ENCODE measurements at regions not wholly inside any gene's neighbourhood (a gene's known extent, or its start where the extent isn't known, plus 50 kb on each side); places are given as distances from the start of the nearest gene placed in this dataset.

DNA sequence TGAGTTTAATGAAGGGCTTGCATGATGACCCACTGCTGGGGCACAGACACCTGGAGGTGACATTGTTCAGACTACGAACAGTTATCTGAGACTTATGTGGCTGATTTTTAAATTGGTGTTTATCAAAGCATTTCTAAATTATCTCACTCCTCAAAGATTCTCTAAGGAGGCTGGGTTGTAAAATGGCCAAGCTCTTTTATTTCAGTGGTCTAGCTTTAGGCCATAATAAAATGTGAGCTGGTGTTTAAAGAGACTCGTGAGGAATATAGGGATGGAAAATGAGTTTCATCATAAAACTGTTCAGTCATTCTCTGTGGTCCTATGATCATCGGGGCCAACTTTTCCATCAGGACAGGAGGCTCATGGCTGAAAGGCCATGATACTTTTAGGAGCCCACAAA is 93.4 kb downstream of the SPP2 start:
- Mint-ChIP-seq H3K4me3 (no peak overlapping the region), H3K9me3 (no peaks in the 10 kb centered on the region), H3K27me3 (peaks cover 18 to 31% of the 10 kb centered on the region in 2 donors), H3K27ac (no peak overlapping the region), H3K36me3 (no peaks in the 10 kb centered on the region), H3K4me1 (peaks cover 5 to 9% of the 10 kb centered on the region in 2 donors)
- DNase-seq, result no peak
- no peak for ATAC-seq (replicated peaks)

- no peaks in the 10 kb centered on the region for H3K9me3 Mint-ChIP-seq
- ATAC-seq (replicated peaks) (no peak), DNase-seq (no peak)
- H3K27ac Mint-ChIP-seq, result no peak overlapping the region
- peaks cover 4 to 5% of the 10 kb centered on the region in 2 donors for H3K4me1 Mint-ChIP-seq
- no peaks in the 10 kb centered on the region for H3K36me3 Mint-ChIP-seq
- no peak overlapping the region for H3K4me3 Mint-ChIP-seq
- H3K27me3 Mint-ChIP-seq, result peaks cover 20 to 28% of the 10 kb centered on the region in 2 donors
Measured at GRCh38 chr2:234142530-234142929, 92.0 kb downstream of the SPP2 start.

- H3K36me3 Mint-ChIP-seq, result no peaks in the 10 kb centered on the region
- H3K9me3 Mint-ChIP-seq, result no peaks in the 10 kb centered on the region
- no peak overlapping the region for H3K4me3 Mint-ChIP-seq
- ATAC-seq (replicated peaks), result no peak
- H3K27me3 Mint-ChIP-seq, result peaks cover 25 to 28% of the 10 kb centered on the region in 2 donors
- no peak overlapping the region for H3K27ac Mint-ChIP-seq
- H3K4me1 Mint-ChIP-seq, result peaks cover 13 to 17% of the 10 kb centered on the region in 2 donors
- no peak for DNase-seq
Measured at GRCh38 chr2:234139755-234140154, 89.3 kb downstream of the SPP2 start.

GRCh38 chr2:234138836-234139235 is 88.3 kb downstream of the SPP2 start:
- Mint-ChIP-seq H3K27ac (no peak overlapping the region), H3K9me3 (no peaks in the 10 kb centered on the region), H3K4me1 (peaks cover 13 to 17% of the 10 kb centered on the region in 2 donors), H3K36me3 (no peaks in the 10 kb centered on the region), H3K27me3 (peaks cover 30 to 33% of the 10 kb centered on the region in 2 donors), H3K4me3 (no peak overlapping the region)
- DNase-seq (no peak), ATAC-seq (replicated peaks) (no peak)

GRCh38 chr2:234137400-234138014 is 87.0 kb downstream of the SPP2 start:
- Mint-ChIP-seq H3K27me3 (peaks cover 40 to 43% of the 10 kb centered on the region in 2 donors), H3K27ac (no peak overlapping the region), H3K4me3 (no peak overlapping the region), H3K36me3 (no peaks in the 10 kb centered on the region), H3K9me3 (no peaks in the 10 kb centered on the region), H3K4me1 (peaks cover 13 to 17% of the 10 kb centered on the region in 2 donors)
- no peak for ATAC-seq (replicated peaks)
- no peak for DNase-seq

GRCh38 chr2:234136461-234136860 is 86.0 kb downstream of the SPP2 start:
- Mint-ChIP-seq H3K36me3 (no peaks in the 10 kb centered on the region), H3K27me3 (peaks cover 47 to 52% of the 10 kb centered on the region in 2 donors), H3K4me1 (peaks cover 15 to 17% of the 10 kb centered on the region in 2 donors), H3K9me3 (no peaks in the 10 kb centered on the region), H3K4me3 (no peak overlapping the region), H3K27ac (no peak overlapping the region)
- ATAC-seq (replicated peaks) (peak; percentile 34 to 43), DNase-seq (no peak)

- peaks cover 15 to 17% of the 10 kb centered on the region in 2 donors for H3K4me1 Mint-ChIP-seq
- ATAC-seq (replicated peaks) (peak; percentile 86 to 87), DNase-seq (peak; percentile 25)
- H3K36me3 Mint-ChIP-seq, result no peaks in the 10 kb centered on the region
- no peak overlapping the region for H3K4me3 Mint-ChIP-seq
- H3K9me3 Mint-ChIP-seq, result no peaks in the 10 kb centered on the region
- no peak overlapping the region for H3K27ac Mint-ChIP-seq
- peaks cover 53 to 58% of the 10 kb centered on the region in 2 donors for H3K27me3 Mint-ChIP-seq
Measured at GRCh38 chr2:234135750-234136221, 85.3 kb downstream of the SPP2 start.

- Mint-ChIP-seq H3K4me3 (no peak overlapping the region), H3K27me3 (peaks cover 46 to 55% of the 10 kb centered on the region in 2 donors), H3K9me3 (no peaks in the 10 kb centered on the region), H3K27ac (no peak overlapping the region), H3K36me3 (no peaks in the 10 kb centered on the region), H3K4me1 (peaks cover 15 to 17% of the 10 kb centered on the region in 2 donors)
- DNase-seq (no peak), ATAC-seq (replicated peaks) (no peak)
Measured at GRCh38 chr2:234134496-234134895, 84.0 kb downstream of the SPP2 start.

DNA sequence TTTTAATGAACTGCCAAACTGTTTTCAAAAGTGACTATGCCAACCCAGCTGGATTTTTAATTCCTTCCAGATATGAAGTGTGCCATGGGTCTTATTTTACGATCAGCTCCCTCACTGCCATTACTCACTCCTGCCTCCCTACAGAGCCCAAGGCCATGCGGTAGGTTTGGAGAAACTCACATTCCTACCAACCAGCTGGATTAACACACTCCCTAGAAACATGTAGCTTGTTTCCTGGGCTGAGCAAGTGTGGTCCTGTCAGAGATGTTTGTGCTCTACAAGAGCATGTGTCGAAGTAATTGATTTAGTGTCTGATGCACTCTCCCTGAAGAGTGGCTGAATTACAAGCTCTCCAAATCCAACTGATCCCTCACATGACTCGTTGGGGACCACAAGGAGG is 82.5 kb downstream of the SPP2 start:
- ATAC-seq (replicated peaks) (no peak), DNase-seq (no peak)
- Mint-ChIP-seq H3K4me3 (no peak overlapping the region), H3K27me3 (peaks cover 47 to 48% of the 10 kb centered on the region in 2 donors), H3K27ac (no peak overlapping the region), H3K36me3 (no peaks in the 10 kb centered on the region), H3K4me1 (peaks cover 17 to 19% of the 10 kb centered on the region in 2 donors), H3K9me3 (no peaks in the 10 kb centered on the region)

DNA sequence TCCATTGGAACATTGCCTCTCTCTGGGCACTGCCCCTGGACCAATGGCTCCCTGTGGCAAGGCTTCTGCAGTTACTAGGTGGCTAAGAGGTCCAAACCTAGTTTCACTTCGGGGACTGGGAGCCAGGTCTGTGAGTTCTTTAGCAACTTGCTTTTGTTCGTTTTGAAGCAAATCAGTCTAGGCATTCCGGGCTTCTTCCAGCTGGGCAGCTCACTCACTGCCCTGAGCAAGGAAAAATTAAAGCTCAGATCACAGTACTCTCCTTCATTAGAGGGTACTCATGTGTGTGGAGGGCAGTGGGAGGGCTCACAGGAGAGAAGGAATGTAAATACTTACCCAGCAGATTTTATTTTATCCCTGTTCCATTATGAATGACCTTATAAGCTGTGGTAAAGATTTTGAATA is 80.3 kb downstream of the SPP2 start:
- Mint-ChIP-seq H3K27ac (no peak overlapping the region), H3K4me1 (peaks cover 5 to 12% of the 10 kb centered on the region in 2 donors), H3K36me3 (no peaks in the 10 kb centered on the region), H3K27me3 (peaks cover 47 to 48% of the 10 kb centered on the region in 2 donors), H3K9me3 (no peaks in the 10 kb centered on the region), H3K4me3 (no peak overlapping the region)
- ATAC-seq (replicated peaks), result no peak
- DNase-seq, result no peak

GRCh38 chr2:234128606-234129005 is 78.1 kb downstream of the SPP2 start:
- Mint-ChIP-seq H3K4me1 (peaks cover 0 to 6% of the 10 kb centered on the region in 2 donors), H3K27ac (no peak overlapping the region), H3K9me3 (no peaks in the 10 kb centered on the region), H3K4me3 (no peak overlapping the region), H3K36me3 (no peaks in the 10 kb centered on the region), H3K27me3 (peaks cover 44 to 49% of the 10 kb centered on the region in 2 donors)
- no peak for DNase-seq
- no peak for ATAC-seq (replicated peaks)
